ENCODE measurements at regions not wholly inside any gene's neighbourhood (a gene's known extent, or its start where the extent isn't known, plus 50 kb on each side); places are given as distances from the start of the nearest gene placed in this dataset.

DNA sequence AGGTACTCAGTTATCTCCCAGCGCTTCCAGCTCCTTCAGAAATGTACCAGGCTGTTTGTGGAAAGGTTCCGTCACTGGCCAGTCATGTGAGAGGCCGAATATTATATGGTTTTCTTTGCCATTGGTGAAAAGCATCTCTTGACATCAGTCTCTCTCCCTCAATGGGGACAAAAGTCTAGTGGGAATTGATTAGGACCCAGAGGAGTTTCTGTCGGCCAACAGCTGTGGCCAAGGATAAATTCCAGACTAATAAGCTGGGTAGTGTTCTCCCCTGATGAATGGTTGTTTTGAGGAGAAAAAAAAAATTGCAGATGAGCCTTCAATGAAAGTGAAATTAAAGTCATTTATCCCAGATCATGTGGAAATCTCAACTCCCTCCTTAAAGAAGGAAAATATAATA, 404.7 kb upstream of the THRB start:
- TF ChIP-seq BRCA1 (IDR thresholded peaks at IDR 0.05) (no peak), BRCA1 (CRISPR knock-in tag; IDR thresholded peaks at IDR 0.05) (no peak), ZNF316 (IDR thresholded peaks at IDR 0.05) (no peak), NR4A1 (CRISPR knock-in tag; IDR thresholded peaks at IDR 0.05) (no peak), NR4A1 (tag; IDR thresholded peaks at IDR 0.05) (no peak), CBX5 (IDR thresholded peaks at IDR 0.05; ENCODE audit: borderline replicate concordance, low read depth) (no peak)
- TF ChIP-seq, protein P1, sequence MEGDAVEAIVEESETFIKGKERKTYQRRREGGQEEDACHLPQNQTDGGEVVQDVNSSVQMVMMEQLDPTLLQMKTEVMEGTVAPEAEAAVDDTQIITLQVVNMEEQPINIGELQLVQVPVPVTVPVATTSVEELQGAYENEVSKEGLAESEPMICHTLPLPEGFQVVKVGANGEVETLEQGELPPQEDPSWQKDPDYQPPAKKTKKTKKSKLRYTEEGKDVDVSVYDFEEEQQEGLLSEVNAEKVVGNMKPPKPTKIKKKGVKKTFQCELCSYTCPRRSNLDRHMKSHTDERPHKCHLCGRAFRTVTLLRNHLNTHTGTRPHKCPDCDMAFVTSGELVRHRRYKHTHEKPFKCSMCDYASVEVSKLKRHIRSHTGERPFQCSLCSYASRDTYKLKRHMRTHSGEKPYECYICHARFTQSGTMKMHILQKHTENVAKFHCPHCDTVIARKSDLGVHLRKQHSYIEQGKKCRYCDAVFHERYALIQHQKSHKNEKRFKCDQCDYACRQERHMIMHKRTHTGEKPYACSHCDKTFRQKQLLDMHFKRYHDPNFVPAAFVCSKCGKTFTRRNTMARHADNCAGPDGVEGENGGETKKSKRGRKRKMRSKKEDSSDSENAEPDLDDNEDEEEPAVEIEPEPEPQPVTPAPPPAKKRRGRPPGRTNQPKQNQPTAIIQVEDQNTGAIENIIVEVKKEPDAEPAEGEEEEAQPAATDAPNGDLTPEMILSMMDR (IDR thresholded peaks at IDR 0.05 in 2 of 3, conservative IDR thresholded peaks at IDR 0.05 in 1 of 3; ENCODE audit: insufficient read depth in 2 of 3, low read depth in 1 of 3, low read length in 3 of 3) = no peak
- TF ChIP-seq, protein P2, sequence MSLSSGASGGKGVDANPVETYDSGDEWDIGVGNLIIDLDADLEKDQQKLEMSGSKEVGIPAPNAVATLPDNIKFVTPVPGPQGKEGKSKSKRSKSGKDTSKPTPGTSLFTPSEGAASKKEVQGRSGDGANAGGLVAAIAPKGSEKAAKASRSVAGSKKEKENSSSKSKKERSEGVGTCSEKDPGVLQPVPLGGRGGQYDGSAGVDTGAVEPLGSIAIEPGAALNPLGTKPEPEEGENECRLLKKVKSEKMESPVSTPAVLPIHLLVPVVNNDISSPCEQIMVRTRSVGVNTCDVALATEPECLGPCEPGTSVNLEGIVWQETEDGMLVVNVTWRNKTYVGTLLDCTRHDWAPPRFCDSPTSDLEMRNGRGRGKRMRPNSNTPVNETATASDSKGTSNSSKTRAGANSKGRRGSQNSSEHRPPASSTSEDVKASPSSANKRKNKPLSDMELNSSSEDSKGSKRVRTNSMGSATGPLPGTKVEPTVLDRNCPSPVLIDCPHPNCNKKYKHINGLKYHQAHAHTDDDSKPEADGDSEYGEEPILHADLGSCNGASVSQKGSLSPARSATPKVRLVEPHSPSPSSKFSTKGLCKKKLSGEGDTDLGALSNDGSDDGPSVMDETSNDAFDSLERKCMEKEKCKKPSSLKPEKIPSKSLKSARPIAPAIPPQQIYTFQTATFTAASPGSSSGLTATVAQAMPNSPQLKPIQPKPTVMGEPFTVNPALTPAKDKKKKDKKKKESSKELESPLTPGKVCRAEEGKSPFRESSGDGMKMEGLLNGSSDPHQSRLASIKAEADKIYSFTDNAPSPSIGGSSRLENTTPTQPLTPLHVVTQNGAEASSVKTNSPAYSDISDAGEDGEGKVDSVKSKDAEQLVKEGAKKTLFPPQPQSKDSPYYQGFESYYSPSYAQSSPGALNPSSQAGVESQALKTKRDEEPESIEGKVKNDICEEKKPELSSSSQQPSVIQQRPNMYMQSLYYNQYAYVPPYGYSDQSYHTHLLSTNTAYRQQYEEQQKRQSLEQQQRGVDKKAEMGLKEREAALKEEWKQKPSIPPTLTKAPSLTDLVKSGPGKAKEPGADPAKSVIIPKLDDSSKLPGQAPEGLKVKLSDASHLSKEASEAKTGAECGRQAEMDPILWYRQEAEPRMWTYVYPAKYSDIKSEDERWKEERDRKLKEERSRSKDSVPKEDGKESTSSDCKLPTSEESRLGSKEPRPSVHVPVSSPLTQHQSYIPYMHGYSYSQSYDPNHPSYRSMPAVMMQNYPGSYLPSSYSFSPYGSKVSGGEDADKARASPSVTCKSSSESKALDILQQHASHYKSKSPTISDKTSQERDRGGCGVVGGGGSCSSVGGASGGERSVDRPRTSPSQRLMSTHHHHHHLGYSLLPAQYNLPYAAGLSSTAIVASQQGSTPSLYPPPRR (CRISPR knock-in tag; IDR thresholded peaks at IDR 0.05; ENCODE audit: borderline replicate concordance) = no peak

All from K562 (cell line).